Right lobe of liver (tissue), 6 donors: ENCODE measurements at regions not wholly inside any gene's neighbourhood (a gene's known extent, or its start where the extent isn't known, plus 50 kb on each side); places are given as distances from the start of the nearest gene placed in this dataset.
"Not testable (repeated sequence)": the region's sequence is repeated elsewhere in the genome, so short reads cannot be mapped to it uniquely, and the experiment has no call there.

Source experiments
- ATAC-seq, 4 donors: fragments of 200-7000 bp; cut with Tn5 transposase; one replicate each; pipeline ENCODE4 v1.9.1; 2020; ENCODE audit warnings: mild to moderate bottlenecking in 4 of 4, moderate library complexity in 4 of 4
- DNase-seq, 3 donors: peaks; one replicate each; pipeline ENCODE4 v3.0.0-alpha.2; 2020
- H3K27ac ChIP-seq, 3 donors: fragments of 200-600 bp; one replicate each; pipeline ENCODE4 v1.8.0; 2022
- H3K27me3 ChIP-seq, 2 donors: fragments of 200-600 bp; one replicate each; pipeline ENCODE4 v1.8.0; 2022
- H3K36me3 ChIP-seq, 4 donors: fragments of 200-600 bp; sonication (generic) in 1 of 4; one replicate each; pipeline versions ENCODE4 v1.5.1 to v1.8.0; 2017 to 2022; ENCODE audit warnings: control low read depth in 1 of 4
- H3K4me1 ChIP-seq, 4 donors: fragments of 200-600 bp; sonication (generic) in 1 of 4; one replicate each; pipeline versions ENCODE4 v1.5.1 to v1.8.0; 2017 to 2022; ENCODE audit warnings: control low read depth in 1 of 4
- H3K4me3 ChIP-seq, 3 donors: fragments of 200-600 bp; one replicate each; pipeline ENCODE4 v1.8.0; 2022
- H3K9me3 ChIP-seq, 4 donors: fragments of 200-600 bp; sonication (generic) in 1 of 4; one replicate each; pipeline versions ENCODE4 v1.5.1 to v1.8.0; 2017 to 2022; ENCODE audit warnings: control low read depth in 1 of 4
- CTCF ChIP-seq, 4 donors: fragments of 200-600 bp in 3 of 4; fragments of 450-650 bp in 1 of 4; IDR thresholded peaks; one replicate each; pipeline versions ENCODE4 v1.5.1 to v1.8.0; 2016 to 2022; ENCODE audit warnings: antibody characterized with exemption in 4 of 4, mild to moderate bottlenecking in 2 of 4
- POLR2A ChIP-seq: fragments of 450-650 bp; IDR thresholded peaks from one replicate; pipeline ENCODE4 v1.6.1; 2017; ENCODE audit warnings: antibody characterized with exemption, mild to moderate bottlenecking
- WGBS: methylation state at CpG from one replicate; pipeline ENCODE4 v1.1.6; 2018; ENCODE audit warnings: low coverage, low lambda C conversion rate; ENCODE audit not compliant: insufficient coverage; ENCODE audit errors: missing lambda C conversion rate; 5-methylcytosine and 5-hydroxymethylcytosine counted together
- intact Hi-C, 2 donors: fragments of 100-400 bp; cut with DNase I; formaldehyde crosslinking; loops; one replicate each; pipeline versions ENCODE4 v1.11.2 to v1.14.1; 2022
- donor health status: DM: no; HTN: yes; CAD: no.
- donor health status: DM: no; HTN: no; CAD: no.
- donor health status: DM: no; HTN: no; CAD: no.
- donor health status: DM: no; HTN: yes; CAD: no.
- donor health status: DM: no; HTN: yes; CAD: no.

- no peak for TF ChIP-seq CTCF (IDR thresholded peaks at IDR 0.05)
- no peak for TF ChIP-seq POLR2A
- H3K9me3 ChIP-seq: no peaks in the 10 kb centered on the region
- no peaks in the 10 kb centered on the region for H3K27me3 ChIP-seq
- WGBS: 70% methylated on average over 3 of the region's 3 CpGs
- no peak overlapping the region for H3K4me3 ChIP-seq
- intact Hi-C loops: no loop called here
- H3K36me3 ChIP-seq: no peaks in the 10 kb centered on the region
- H3K4me1 ChIP-seq: no peaks in the 10 kb centered on the region
- no peak for DNase-seq
- ATAC-seq: no peak
- no peak overlapping the region for H3K27ac ChIP-seq
These were observed 488.1 kb upstream of the TLE4 start for GRCh38 chr9:79083621-79084020.

GRCh38 chr9:79087133-79087532 is 484.6 kb upstream of the TLE4 start:
- Histone ChIP-seq H3K4me3 (no peak overlapping the region), H3K36me3 (no peaks in the 10 kb centered on the region), H3K27me3 (no peaks in the 10 kb centered on the region), H3K27ac (no peak overlapping the region), H3K9me3 (no peaks in the 10 kb centered on the region), H3K4me1 (no peaks in the 10 kb centered on the region)
- TF ChIP-seq POLR2A: no peak
- TF ChIP-seq CTCF (IDR thresholded peaks at IDR 0.05): no peak
- ATAC-seq (no peak), DNase-seq (no peak)
- intact Hi-C loops: no loop called here
- WGBS: 62% methylated on average over 2 of the region's 2 CpGs

GRCh38 chr9:79089054-79089560 is 482.7 kb upstream of the TLE4 start:
- no peak overlapping the region for H3K4me3 ChIP-seq
- DNase-seq (no peak), ATAC-seq (no peak)
- no peak overlapping the region for H3K27ac ChIP-seq
- no peaks in the 10 kb centered on the region for H3K4me1 ChIP-seq
- no peaks in the 10 kb centered on the region for H3K9me3 ChIP-seq
- intact Hi-C loops: no loop called here
- H3K27me3 ChIP-seq: no peaks in the 10 kb centered on the region
- no peaks in the 10 kb centered on the region for H3K36me3 ChIP-seq
- TF ChIP-seq CTCF (IDR thresholded peaks at IDR 0.05) (no peak), POLR2A (no peak)

GRCh38 chr9:79089851-79090250 is 481.9 kb upstream of the TLE4 start:
- H3K27me3 ChIP-seq, H3K27ac ChIP-seq, H3K36me3 ChIP-seq, ATAC-seq, H3K4me1 ChIP-seq, DNase-seq, intact Hi-C loops, H3K9me3 ChIP-seq, H3K4me3 ChIP-seq: not testable (repeated sequence)
- WGBS: 18% methylated on average over 2 of the region's 2 CpGs

- H3K36me3 ChIP-seq, intact Hi-C loops, DNase-seq, H3K4me1 ChIP-seq, H3K27me3 ChIP-seq, H3K4me3 ChIP-seq, ATAC-seq, H3K27ac ChIP-seq, H3K9me3 ChIP-seq: not testable (repeated sequence)
- no CpG with 5 or more reads among the region's 17 CpGs for WGBS
These were observed 468.5 kb upstream of the TLE4 start for GRCh38 chr9:79103257-79103656.

GRCh38 chr9:79104216-79104615 is 467.5 kb upstream of the TLE4 start:
- Histone ChIP-seq H3K27me3 (no peaks in the 10 kb centered on the region), H3K36me3 (no peaks in the 10 kb centered on the region), H3K9me3 (no peaks in the 10 kb centered on the region), H3K4me3 (no peak overlapping the region), H3K4me1 (no peaks in the 10 kb centered on the region), H3K27ac (no peak overlapping the region)
- intact Hi-C loops: no loop called here
- DNase-seq: no peak
- 55% methylated on average over 1 of the region's 1 CpG for WGBS
- no peak for ATAC-seq
- no peak for TF ChIP-seq POLR2A
- no peak for TF ChIP-seq CTCF (IDR thresholded peaks at IDR 0.05)
